NK-92 (cell line): ENCODE measurements at regions not wholly inside any gene's neighbourhood (a gene's known extent, or its start where the extent isn't known, plus 50 kb on each side); places are given as distances from the start of the nearest gene placed in this dataset.

Experiments used
- DNase-seq: peaks from one replicate; lab custom pipeline; 2025; ENCODE audit not compliant: unreplicated experiment; lab: John Stamatoyannopoulos, UW

GRCh38 chr6:2505624-2506023 is 245.1 kb downstream of the MYLK4 start:
- no peak for DNase-seq

DNA sequence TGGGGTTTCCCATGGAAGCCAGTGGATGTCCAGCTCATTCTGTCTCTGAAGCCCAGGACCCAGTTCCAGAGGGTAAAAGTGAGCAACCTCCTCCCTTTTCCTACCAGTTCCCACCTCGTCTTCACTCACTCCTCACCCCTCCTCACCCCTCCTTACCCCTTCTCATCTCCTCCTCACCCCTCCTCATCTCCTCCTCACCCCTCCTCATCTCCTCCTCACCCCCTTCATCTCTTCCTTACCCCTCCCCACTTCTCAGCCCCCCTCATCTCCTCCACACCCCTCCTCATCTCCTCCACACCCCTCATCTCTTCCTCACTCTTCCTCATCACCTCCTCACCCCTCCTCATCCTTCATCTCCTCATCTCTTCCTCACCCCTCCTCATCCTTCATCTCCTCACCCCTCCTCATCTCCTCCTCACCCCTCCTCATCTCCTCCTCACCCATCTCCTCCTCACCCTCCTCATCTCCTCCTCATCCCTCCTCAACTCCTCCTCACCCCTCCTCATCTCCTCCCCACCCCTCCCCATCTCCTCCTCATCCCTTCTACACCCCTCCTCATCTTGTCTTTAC is 246.1 kb downstream of the MYLK4 start:
- DNase-seq, result no peak

DNA sequence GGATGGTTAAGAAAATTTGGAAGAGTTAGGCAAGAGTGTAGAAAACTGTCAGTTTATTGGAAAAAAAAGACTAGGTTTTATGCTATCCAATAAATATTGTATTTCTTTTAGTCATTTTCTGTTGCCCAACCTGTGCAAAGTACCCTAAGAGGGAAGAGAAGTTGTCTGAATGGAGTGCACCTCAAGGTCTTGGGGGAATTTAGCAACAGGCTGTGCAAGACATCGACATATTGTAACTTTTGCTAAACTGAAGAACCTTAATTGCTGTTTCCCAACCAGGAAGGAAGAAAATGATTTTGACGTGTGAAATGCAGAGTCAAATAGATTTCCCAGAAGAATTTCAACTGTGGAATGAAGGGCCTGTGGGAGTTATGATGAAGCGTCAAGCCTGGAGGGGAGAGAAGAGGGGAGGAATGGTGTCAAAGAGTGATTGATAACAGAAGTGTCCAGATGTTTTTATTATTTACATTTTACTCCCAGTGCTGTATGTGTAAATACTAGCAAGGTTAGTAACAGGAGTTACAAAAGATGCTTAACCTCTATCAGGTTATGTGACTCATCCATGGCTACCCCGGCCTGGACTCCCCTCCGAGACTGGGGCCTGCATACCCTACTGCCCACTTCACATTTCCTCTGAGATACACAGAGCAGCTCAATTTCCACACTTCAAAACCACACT is 246.8 kb downstream of the MYLK4 start:
- no peak for DNase-seq

GRCh38 chr6:2502998-2503674 is 247.6 kb downstream of the MYLK4 start:
- no peak for DNase-seq

DNA sequence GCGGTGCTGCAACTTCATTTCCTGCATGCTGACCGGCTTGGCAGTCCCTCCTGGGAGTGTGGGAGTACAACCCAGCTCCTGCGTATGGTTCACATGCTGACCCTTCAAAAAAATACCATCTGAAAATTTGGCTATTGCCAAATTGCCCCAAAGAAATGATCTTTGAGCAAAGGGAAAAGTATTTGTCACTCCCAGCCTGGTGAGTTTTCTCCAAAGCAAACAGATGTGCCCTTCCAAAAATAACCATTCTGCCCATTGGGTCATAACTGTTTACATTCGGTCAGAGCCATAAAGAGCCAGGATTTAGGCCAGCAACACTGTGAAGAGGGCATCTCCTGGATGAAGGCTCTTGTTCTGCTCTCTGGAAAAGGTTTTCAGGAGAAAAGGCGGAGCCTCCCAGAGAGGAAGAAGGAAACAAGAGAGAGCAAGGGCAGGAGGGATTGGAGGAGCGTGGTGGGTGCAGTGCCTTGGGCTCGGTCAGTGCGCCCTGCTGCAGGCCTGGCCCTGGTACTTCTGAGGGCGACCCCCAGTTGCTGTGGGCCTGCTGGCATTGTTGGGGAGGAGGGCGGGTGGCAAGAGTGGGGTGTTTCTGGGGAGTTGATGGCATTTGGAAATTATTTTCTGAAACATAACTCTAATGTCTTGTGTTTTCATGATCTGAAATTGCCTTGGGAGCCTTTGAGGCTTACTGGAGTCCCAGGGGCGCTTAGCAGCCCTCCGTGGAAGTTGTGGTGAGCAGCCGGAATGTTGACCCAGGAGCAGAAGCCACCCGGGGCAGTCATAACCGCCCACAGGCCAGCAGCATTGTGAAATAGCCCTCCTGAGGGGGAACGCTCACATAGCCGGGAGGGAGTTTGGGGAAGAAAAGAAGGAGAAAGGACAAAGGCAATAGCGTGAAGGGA is 248.4 kb downstream of the MYLK4 start:
- DNase-seq, result no peak

- DNase-seq, result no peak
Measured at GRCh38 chr6:2497922-2498623, 252.6 kb downstream of the MYLK4 start.

DNA sequence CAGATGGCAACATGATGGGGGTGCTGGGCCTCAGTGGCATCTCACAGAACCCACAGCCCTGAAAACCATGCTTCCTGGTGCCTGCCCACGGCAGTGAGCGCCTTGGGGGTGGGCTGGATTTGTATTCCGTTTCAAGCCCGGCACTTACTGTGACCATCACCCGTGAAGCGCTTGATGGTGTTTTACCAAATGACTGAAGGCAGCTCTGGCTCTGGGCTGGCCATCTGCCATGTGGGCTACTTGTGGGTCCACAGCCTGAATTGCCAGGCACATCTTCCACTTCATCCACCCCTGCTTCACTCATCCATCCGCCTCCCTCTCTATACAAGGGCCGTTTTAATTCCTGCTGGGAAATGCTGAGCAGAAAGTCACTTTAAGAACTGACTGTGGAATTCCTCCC is 250.9 kb upstream of the GMDS start:
- no peak for DNase-seq

DNA sequence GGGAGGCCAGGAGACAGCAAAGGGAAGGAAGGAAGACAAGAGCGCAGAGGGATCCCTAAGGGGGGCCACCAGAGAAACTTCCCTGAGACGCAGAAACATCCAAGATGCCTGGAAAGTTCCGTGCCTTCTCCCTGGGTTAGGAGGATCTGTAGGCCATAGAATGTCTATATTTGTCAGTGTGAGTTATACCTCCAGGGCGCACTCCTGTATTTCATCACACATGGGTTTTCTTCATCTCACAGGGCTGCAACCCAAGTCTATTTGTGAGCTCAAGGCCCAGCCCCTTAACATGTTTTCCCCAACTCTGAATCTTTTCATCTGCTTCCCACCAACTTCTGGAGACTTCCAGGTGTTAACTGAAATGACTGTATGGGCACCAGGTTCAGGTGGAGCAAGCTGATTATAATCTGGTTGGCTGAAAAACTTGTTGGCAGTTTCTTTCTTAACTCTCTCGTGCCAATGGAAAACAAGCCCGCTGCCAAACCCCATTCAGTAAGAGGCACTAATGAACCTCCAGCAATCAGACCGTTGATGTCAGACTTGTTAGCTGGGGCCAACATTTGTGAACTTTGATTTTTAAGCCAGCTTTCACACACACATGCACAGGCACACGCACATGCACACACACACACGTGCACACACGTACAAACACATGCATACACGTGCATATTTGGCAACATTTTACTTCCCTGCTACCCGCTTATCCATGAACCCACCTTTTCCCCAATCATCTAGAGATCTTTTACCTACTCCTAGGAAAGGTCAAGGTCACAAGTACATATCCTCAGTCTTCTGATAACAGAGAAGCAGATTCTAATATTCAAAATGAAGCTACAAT is 247.5 kb upstream of the GMDS start:
- no peak for DNase-seq

DNA sequence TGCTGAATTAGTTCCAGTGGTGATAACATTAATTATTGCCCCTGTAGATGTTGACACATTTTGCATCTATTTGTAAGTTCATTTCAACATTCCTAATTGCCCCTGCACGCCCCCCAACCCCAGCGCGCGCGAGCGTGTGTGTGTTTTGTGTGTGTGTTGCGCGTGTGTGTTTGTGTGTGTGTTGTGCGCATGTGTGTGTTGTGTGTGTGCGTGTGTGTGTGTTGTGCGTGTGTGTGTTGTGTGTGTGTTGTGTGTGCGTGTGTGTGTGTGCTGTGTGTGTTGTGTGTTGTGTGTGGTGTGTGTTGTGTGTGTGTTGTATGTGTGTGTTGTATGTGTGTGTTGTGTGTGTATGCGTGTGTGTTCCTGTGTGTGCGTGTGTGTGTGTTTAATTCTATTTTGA is 245.7 kb upstream of the GMDS start:
- no peak for DNase-seq

DNA sequence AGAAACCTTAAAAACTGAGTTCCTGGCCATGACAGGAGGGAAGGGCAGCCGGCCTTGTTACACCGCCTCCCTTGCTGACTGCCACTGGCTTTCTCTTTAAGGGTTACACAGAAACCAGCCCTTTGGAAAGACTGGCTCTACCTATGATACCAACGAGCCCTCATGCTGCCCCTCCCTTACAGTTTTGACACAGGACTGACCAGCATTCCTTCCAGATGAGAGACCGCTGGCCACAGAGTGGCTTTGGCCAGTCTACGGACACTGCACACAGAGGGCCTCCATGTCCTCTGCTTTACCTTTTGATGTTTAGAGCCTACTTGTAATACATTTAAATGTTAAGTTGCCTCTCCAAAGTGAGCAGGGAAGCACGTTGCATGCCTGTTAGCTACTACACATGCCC is 243.2 kb upstream of the GMDS start:
- no peak for DNase-seq

DNA sequence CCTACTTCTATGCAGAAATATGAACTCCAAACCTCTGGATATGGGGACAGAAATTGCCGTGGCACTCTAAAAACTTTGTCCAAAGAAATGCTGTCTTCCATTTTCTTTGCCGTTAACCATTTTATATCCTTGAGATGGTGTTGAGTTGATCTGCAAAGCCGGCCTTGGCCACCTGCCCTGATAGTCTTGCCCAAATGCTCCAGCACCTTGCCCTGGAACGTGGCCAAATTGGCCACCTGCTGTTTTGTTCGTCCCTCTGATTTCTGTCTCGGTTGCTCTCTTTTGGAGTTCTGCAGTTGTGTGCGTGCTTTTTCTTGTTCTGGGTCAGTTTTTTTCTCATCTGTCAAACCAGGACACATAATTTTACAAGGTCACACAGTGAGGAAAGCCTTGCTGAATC is 239.7 kb upstream of the GMDS start:
- DNase-seq, result no peak

- DNase-seq, result no peak
Measured at GRCh38 chr6:2482773-2483172, 237.4 kb upstream of the GMDS start.

- no peak for DNase-seq
Measured at GRCh38 chr6:2481307-2481706, 235.9 kb upstream of the GMDS start.

GRCh38 chr6:2480267-2480966 is 235.0 kb upstream of the GMDS start:
- no peak for DNase-seq

GRCh38 chr6:2478200-2478599 is 232.8 kb upstream of the GMDS start:
- no peak for DNase-seq

DNA sequence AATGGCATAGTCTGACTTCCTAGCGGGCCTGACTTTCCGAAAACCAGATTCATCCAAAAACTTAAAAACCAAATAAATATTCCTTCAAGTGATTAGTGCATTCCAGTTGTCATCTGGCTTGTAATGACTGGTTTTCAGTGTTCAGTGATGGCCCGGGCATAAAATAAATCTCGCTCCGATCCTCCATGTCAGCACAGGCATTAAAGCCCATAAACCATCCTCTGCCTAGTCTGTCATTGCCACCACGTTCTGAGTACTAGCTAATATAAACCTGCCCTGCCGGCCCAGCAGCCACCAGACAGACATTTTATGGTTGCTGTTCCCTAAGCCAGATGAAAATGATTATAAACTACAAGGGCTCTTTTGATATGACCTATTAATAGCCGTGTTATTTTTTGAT is 232.3 kb upstream of the GMDS start:
- no peak for DNase-seq

GRCh38 chr6:2477250-2477649 is 231.8 kb upstream of the GMDS start:
- DNase-seq, result no peak

DNA sequence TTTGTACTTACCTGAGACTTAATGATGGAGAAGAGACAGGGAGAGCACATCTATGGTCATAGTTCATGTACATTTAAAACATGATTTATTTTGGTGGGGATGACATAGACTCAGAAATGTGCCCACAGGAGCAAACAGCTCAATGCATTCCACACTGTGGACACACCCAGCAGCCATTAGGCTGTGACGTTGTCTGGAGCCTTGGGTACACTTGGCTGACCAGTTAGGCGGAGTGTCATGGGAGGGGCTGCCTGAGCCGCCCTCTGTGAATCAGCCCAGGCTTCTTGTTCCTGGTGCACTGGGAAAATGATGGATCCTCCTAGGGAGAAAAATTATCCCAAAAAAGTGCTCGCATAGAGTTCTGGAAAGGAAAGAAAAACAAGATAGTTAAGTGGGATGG is 231.0 kb upstream of the GMDS start:
- DNase-seq, result no peak

- no peak for DNase-seq
Measured at GRCh38 chr6:2471472-2471871, 226.1 kb upstream of the GMDS start.

- DNase-seq, result no peak
Measured at GRCh38 chr6:2469428-2469827, 224.0 kb upstream of the GMDS start.
